ENCODE measurements at regions not wholly inside any gene's neighbourhood (a gene's known extent, or its start where the extent isn't known, plus 50 kb on each side); places are given as distances from the start of the nearest gene placed in this dataset.

GRCh38 chr6:9593554-9593953 lies 821.3 kb downstream of the TFAP2A start:
- no peak overlapping the region for H3K27ac ChIP-seq (ENCODE audit: low read length)
- no peaks in the 10 kb centered on the region for H3K9me3 ChIP-seq (ENCODE audit: control insufficient read depth, low read depth, low read length)
- H3K36me3 ChIP-seq (ENCODE audit: control insufficient read depth, insufficient read depth, low read length): no peaks in the 10 kb centered on the region
- H3K27me3 ChIP-seq (ENCODE audit: control insufficient read depth, insufficient read depth, low read length): no peaks in the 10 kb centered on the region
- H3K4me3 ChIP-seq (ENCODE audit: low read length): no peak overlapping the region
- H3K4me1 ChIP-seq (ENCODE audit: control insufficient read depth, insufficient read depth, low read length): no peaks in the 10 kb centered on the region
- WGBS (ENCODE audit: insufficient coverage, low lambda C conversion rate): no CpG with 5 or more reads among the region's 3 CpGs
- DNase-seq: no peak

DNA sequence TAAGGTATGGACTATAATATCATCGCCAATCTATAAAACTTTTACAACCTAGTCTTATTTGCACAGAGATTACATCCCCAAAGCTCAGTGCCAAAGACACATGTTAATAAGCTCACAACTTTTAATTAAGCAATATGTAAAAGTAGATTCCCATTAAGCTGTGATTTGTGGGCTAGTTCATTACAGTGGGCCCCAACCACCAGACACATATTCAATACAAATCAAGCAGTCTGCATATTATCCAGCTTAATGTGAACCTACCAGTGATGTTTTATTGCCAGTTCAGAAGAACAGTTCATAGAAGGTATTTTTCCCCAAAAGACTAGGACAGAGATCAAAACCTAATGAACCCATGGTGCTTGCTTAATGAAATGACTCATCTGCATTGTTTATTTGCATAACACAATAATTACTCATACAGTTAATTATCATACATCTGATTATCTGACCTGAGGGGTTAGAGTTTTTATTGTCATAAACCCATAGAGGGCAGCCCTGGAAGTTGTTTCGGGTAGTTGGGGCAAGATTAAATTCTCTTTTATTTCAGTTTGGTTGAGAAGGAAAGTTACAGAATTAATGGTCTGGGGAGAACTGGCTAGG lies 831.0 kb downstream of the TFAP2A start:
- WGBS (ENCODE audit: insufficient coverage, low lambda C conversion rate): no CpG with 5 or more reads among the region's 2 CpGs
- Histone ChIP-seq H3K36me3 (ENCODE audit: control insufficient read depth, insufficient read depth, low read length) (no peaks in the 10 kb centered on the region), H3K9me3 (ENCODE audit: control insufficient read depth, low read depth, low read length) (no peaks in the 10 kb centered on the region), H3K27me3 (ENCODE audit: control insufficient read depth, insufficient read depth, low read length) (no peaks in the 10 kb centered on the region), H3K4me3 (ENCODE audit: low read length) (no peak overlapping the region), H3K4me1 (ENCODE audit: control insufficient read depth, insufficient read depth, low read length) (no peaks in the 10 kb centered on the region), H3K27ac (ENCODE audit: low read length) (no peak overlapping the region)
- DNase-seq: no peak

DNA sequence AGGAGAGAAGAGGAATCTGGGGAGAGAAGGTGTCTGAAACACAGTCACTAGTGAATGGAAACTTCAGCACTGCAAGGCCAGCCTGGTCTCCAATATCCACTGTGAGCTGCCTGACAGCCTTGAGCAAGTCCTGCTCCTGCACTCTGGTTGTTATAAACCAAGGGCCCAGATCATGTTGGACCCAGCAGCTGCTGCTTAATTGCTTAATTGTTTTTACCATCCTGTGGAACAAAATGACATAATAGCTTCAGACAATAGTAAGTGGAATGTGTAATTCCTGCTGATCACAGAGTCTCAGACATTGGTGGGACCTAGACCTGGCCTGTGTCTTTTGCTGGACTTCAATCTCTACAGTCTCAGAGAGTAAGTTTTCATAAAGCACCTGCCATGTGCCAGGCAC lies 833.7 kb downstream of the TFAP2A start:
- Histone ChIP-seq H3K4me3 (ENCODE audit: low read length) (no peak overlapping the region), H3K27ac (ENCODE audit: low read length) (no peak overlapping the region), H3K36me3 (ENCODE audit: control insufficient read depth, insufficient read depth, low read length) (no peaks in the 10 kb centered on the region), H3K27me3 (ENCODE audit: control insufficient read depth, insufficient read depth, low read length) (no peaks in the 10 kb centered on the region), H3K4me1 (ENCODE audit: control insufficient read depth, insufficient read depth, low read length) (no peaks in the 10 kb centered on the region), H3K9me3 (ENCODE audit: control insufficient read depth, low read depth, low read length) (no peaks in the 10 kb centered on the region)
- no peak for DNase-seq

DNA sequence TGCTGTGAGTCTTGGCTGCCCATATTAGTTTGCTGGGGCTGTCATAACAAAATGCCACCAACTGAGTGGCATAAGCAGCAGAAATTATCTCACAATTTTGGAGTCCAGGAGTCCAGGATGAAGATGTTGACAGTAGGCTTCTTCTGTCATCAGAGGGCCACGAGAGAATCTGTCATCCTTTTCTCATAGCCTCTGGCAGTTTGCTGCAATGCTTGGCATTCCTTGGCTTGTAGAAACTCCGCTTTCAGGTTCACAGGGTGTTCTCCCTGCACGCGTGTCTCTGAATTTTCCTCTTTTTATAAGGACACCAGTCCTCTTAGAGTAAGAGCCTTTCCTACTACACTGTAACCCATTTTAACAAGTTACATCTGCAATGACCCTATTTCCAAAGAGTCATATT lies 838.4 kb downstream of the TFAP2A start:
- Histone ChIP-seq H3K27me3 (ENCODE audit: control insufficient read depth, insufficient read depth, low read length) (no peaks in the 10 kb centered on the region), H3K27ac (ENCODE audit: low read length) (no peak overlapping the region), H3K4me3 (ENCODE audit: low read length) (no peak overlapping the region), H3K36me3 (ENCODE audit: control insufficient read depth, insufficient read depth, low read length) (no peaks in the 10 kb centered on the region), H3K9me3 (ENCODE audit: control insufficient read depth, low read depth, low read length) (no peaks in the 10 kb centered on the region), H3K4me1 (ENCODE audit: control insufficient read depth, insufficient read depth, low read length) (no peaks in the 10 kb centered on the region)
- 87% methylated on average over 3 of the region's 4 CpGs for WGBS (ENCODE audit: insufficient coverage, low lambda C conversion rate)
- no peak for DNase-seq

DNA sequence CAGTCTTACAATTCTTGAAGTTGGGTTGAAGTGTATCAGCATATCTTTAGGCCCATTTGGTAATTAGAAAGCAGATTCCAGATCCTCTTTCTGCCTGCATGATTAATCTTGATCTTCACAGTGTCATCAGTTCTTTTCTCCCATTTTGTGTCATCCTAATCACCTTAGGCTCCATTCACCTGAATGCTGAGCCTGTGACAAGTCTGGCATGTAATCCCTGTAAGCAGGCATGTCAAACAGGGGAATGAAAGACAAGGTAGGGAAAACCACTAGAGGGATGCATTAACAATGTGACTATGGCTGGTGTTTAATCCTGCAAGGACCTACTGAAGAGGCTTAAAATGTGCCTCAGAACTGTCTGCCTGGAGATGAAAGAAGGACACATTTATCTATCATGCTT lies 848.8 kb downstream of the TFAP2A start:
- Histone ChIP-seq H3K9me3 (ENCODE audit: control insufficient read depth, low read depth, low read length) (no peaks in the 10 kb centered on the region), H3K27me3 (ENCODE audit: control insufficient read depth, insufficient read depth, low read length) (no peaks in the 10 kb centered on the region), H3K36me3 (ENCODE audit: control insufficient read depth, insufficient read depth, low read length) (no peaks in the 10 kb centered on the region), H3K4me3 (ENCODE audit: low read length) (no peak overlapping the region), H3K27ac (ENCODE audit: low read length) (no peak overlapping the region), H3K4me1 (ENCODE audit: control insufficient read depth, insufficient read depth, low read length) (no peaks in the 10 kb centered on the region)
- no peak for DNase-seq

DNA sequence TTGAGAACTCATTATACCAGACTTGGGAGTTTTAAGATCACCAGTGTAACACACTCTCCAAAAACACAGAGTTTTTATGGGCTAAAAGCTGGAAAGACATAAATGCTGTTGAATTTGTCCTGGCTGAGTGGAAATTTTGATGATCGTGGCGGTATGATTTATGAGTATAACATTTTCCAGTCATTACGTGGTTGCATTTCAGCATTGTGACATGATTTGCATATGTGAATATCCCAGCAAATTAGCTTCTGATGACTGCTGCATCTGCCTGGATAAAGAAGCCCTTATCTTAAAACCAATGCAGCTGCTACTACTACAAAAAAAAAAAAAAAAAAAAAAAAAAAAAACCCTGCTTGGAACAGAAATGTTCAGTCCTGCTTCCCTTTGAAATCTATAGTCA lies 850.9 kb downstream of the TFAP2A start:
- Histone ChIP-seq H3K36me3 (ENCODE audit: control insufficient read depth, insufficient read depth, low read length) (no peaks in the 10 kb centered on the region), H3K4me3 (ENCODE audit: low read length) (no peak overlapping the region), H3K27ac (ENCODE audit: low read length) (no peak overlapping the region), H3K4me1 (ENCODE audit: control insufficient read depth, insufficient read depth, low read length) (no peaks in the 10 kb centered on the region), H3K27me3 (ENCODE audit: control insufficient read depth, insufficient read depth, low read length) (no peaks in the 10 kb centered on the region), H3K9me3 (ENCODE audit: control insufficient read depth, low read depth, low read length) (no peaks in the 10 kb centered on the region)
- no peak for DNase-seq
- no CpG with 5 or more reads among the region's 3 CpGs for WGBS (ENCODE audit: insufficient coverage, low lambda C conversion rate)

DNA sequence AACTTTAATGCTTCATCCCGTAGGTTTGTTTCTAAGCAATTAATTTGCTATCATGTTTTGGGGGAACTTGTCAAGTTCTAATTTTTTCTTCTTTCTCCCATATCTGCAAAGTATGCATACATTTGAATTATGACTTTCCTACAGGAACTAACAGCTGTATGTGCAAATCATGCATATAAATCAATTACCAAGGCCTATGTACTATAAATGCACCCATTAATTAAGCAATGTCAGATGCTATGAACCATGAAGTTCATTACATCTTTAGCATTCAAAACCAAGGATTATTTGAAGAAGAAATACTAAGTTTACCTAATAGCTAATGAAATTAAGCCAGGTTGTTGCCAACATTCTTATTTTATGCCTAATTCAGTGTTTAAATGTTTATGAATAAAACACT lies 851.3 kb downstream of the TFAP2A start:
- no CpG with 5 or more reads among the region's 1 CpG for WGBS (ENCODE audit: insufficient coverage, low lambda C conversion rate)

GRCh38 chr6:9554806-9555205 lies 860.1 kb downstream of the TFAP2A start:
- Histone ChIP-seq H3K4me1 (ENCODE audit: control insufficient read depth, insufficient read depth, low read length) (no peaks in the 10 kb centered on the region), H3K27ac (ENCODE audit: low read length) (no peak overlapping the region), H3K9me3 (ENCODE audit: control insufficient read depth, low read depth, low read length) (no peaks in the 10 kb centered on the region), H3K4me3 (ENCODE audit: low read length) (no peak overlapping the region), H3K27me3 (ENCODE audit: control insufficient read depth, insufficient read depth, low read length) (no peaks in the 10 kb centered on the region), H3K36me3 (ENCODE audit: control insufficient read depth, insufficient read depth, low read length) (no peaks in the 10 kb centered on the region)
- no peak for DNase-seq

More for the DNA sequence above, 851.3 kb downstream of the TFAP2A start:
- Histone ChIP-seq H3K9me3 (ENCODE audit: control insufficient read depth, low read depth, low read length) (no peaks in the 10 kb centered on the region), H3K4me3 (ENCODE audit: low read length) (no peak overlapping the region), H3K4me1 (ENCODE audit: control insufficient read depth, insufficient read depth, low read length) (no peaks in the 10 kb centered on the region), H3K36me3 (ENCODE audit: control insufficient read depth, insufficient read depth, low read length) (no peaks in the 10 kb centered on the region), H3K27ac (ENCODE audit: low read length) (no peak overlapping the region), H3K27me3 (ENCODE audit: control insufficient read depth, insufficient read depth, low read length) (no peaks in the 10 kb centered on the region)
- no peak for DNase-seq

- no peak for DNase-seq
- Histone ChIP-seq H3K9me3 (ENCODE audit: control insufficient read depth, low read depth, low read length) (no peaks in the 10 kb centered on the region), H3K36me3 (ENCODE audit: control insufficient read depth, insufficient read depth, low read length) (no peaks in the 10 kb centered on the region), H3K4me1 (ENCODE audit: control insufficient read depth, insufficient read depth, low read length) (no peaks in the 10 kb centered on the region), H3K27ac (ENCODE audit: low read length) (no peak overlapping the region), H3K4me3 (ENCODE audit: low read length) (no peak overlapping the region), H3K27me3 (ENCODE audit: control insufficient read depth, insufficient read depth, low read length) (no peaks in the 10 kb centered on the region)
- no CpG with 5 or more reads among the region's 1 CpG for WGBS (ENCODE audit: insufficient coverage, low lambda C conversion rate)
These were observed 860.6 kb downstream of the TFAP2A start for GRCh38 chr6:9554323-9554722.

- no peaks in the 10 kb centered on the region for H3K9me3 ChIP-seq (ENCODE audit: control insufficient read depth, low read depth, low read length)
- H3K4me1 ChIP-seq (ENCODE audit: control insufficient read depth, insufficient read depth, low read length): no peaks in the 10 kb centered on the region
- 0% methylated on average over 1 of the region's 1 CpG for WGBS (ENCODE audit: insufficient coverage, low lambda C conversion rate)
- H3K27ac ChIP-seq (ENCODE audit: low read length): no peak overlapping the region
- H3K27me3 ChIP-seq (ENCODE audit: control insufficient read depth, insufficient read depth, low read length): no peaks in the 10 kb centered on the region
- no peak for DNase-seq
- no peaks in the 10 kb centered on the region for H3K36me3 ChIP-seq (ENCODE audit: control insufficient read depth, insufficient read depth, low read length)
- H3K4me3 ChIP-seq (ENCODE audit: low read length): no peak overlapping the region
These were observed 861.9 kb downstream of the TFAP2A start for GRCh38 chr6:9553002-9553401.

GRCh38 chr6:9543649-9544048 lies 871.2 kb downstream of the TFAP2A start:
- DNase-seq: no peak
- Histone ChIP-seq H3K4me1 (ENCODE audit: control insufficient read depth, insufficient read depth, low read length) (no peaks in the 10 kb centered on the region), H3K27ac (ENCODE audit: low read length) (no peak overlapping the region), H3K9me3 (ENCODE audit: control insufficient read depth, low read depth, low read length) (no peaks in the 10 kb centered on the region), H3K4me3 (ENCODE audit: low read length) (no peak overlapping the region), H3K27me3 (ENCODE audit: control insufficient read depth, insufficient read depth, low read length) (no peaks in the 10 kb centered on the region), H3K36me3 (ENCODE audit: control insufficient read depth, insufficient read depth, low read length) (no peaks in the 10 kb centered on the region)
- no CpG with 5 or more reads among the region's 5 CpGs for WGBS (ENCODE audit: insufficient coverage, low lambda C conversion rate)
